GM19328 (cell line): ENCODE measurements at regions not wholly inside any gene's neighbourhood (a gene's known extent, or its start where the extent isn't known, plus 50 kb on each side); places are given as distances from the start of the nearest gene placed in this dataset.
"Not testable (repeated sequence)": the region's sequence is repeated elsewhere in the genome, so short reads cannot be mapped to it uniquely, and the experiment has no call there.

Experiments
- ATAC-seq: cut with Tn5 transposase; IDR thresholded peaks from one replicate; pipeline ENCODE4 v1.9.1; 2021; ENCODE audit warnings: mild to moderate bottlenecking, moderate library complexity; ENCODE audit not compliant: unreplicated experiment

DNA sequence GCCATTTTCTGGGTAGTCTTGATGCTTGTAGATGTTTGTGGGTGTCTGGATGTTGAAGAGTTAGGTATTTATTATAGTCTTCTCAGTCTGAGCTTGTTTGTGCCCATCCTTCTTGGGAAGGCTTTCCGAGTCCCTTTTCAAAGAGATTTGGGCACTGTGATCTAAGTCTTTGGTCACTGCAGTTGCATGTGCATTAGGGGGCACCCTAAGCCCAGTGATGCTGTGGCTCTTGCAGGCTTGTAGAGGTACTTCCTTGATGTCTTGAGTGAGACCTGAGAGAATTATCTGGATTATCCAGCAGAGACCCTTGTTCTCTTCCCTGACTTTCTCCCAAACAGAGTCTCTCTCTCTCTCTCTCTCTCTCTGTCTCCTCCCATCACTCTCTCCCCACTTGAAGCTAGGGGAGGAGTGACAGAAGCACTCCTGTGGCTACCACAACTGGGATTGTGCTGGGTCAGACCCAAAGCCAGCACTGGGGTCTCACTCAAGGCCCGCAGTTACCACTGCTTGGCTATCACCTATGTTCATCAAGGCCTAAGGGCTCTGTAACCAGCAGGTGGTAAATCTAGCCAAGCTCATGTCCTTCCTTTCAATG is 68.5 kb downstream of the TMCO5A start:
- ATAC-seq = no peak

DNA sequence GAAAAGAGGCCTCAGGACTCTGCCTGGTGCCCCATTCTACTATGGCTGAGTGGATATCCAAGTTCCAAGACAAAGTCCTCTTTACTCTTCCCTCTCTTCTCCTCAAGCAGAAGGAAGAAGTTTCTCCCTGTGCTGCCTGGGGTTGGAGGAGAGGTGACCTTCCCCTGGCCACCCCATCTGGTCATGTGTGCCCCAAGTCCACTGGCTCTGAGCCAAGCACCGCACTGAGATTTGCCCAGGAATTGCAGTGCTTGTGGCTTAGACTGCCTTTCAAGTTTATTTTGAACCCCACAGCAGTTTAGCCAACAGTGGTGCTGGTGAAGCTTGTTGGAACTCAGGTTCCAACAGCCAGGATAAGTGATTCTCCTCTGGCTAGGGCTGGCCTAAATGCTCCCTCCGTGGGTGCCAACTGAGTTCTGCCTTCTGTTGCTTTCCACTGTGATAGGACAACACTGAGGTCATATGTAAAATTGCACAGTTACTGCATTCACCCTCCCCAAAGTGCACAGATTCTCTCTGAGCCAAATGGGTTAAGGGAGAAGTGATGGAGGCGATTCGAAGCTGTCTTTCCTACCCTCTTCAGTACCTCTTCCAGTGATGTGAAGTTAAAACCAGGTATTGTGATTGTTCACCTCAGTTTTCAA is 69.9 kb downstream of the TMCO5A start:
- ATAC-seq = no peak

DNA sequence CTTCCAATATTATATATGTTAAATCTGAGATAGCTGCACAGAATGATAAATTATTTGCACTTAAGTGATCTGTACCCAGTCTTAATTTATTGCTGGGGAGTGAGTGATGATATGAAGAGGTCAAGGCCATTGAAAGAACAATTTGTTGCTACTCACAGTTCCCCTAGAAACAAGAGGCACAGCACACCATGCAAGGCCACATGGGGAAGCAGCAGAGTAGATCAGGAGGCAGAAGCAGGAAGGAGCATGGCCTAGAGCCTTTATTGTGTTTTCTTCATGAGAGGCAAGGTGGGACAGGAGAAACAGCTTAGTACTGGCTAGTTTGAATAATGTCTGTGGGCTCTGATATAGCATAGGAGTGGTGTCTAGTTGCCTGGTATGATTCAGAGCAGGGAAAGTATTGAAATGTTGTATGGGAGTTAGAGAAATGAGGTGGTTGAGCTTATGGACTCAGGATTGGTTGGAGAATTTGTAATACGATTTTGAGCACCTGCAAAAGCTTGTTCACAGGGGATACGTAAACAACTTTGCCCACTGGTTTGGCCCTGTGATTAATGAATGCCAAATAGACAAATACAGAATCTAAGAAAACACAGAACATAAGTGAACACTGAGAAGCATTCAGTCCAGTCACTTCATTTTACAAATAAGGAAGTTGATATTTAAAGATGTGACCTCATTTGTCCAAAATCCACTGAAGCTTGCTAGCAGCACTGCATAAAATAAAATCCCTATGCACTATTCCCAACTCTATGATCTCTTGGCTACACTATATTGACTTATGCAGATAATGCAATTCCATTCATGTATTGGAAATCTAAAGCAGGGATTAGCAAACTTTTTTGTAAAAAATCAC is 71.7 kb downstream of the TMCO5A start:
- no peak for ATAC-seq

DNA sequence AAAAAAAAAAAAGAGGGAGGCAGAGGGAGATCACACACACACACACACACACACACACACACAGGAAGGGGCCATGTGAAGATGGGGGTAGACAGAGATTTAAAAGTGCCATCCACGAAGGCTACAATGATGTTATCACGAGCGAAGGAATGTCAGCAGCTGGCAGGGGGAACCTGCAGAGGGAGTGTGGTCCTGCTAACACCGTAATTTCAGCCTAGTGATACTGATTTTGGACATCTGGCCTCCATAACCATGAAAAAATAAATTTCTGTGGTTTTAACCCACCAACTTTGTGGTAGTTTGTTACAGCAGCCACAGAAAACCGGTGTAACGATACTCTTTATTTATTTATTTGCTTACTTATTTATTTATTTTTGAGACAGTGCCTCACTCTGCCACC is 76.0 kb downstream of the TMCO5A start:
- no peak for ATAC-seq

DNA sequence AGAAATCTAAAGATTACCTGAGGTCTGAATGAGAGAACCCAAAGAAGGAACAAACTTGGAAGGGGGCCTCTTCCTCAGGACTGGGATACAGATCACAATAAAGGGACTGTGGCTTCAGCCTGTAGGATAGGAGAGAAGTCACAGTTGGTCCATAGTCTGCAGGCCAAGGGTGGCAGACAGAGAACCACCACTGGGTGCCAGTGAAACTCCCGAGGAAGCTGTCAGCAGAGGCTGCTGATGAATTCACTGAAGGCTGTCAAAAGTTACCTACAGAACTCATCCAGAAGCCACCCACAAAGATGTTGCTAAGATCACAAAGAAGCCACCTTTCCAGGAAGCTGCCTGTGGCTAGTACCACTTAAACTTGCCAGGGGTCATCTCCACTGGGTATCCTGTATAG is 78.5 kb downstream of the TMCO5A start:
- ATAC-seq = no peak

DNA sequence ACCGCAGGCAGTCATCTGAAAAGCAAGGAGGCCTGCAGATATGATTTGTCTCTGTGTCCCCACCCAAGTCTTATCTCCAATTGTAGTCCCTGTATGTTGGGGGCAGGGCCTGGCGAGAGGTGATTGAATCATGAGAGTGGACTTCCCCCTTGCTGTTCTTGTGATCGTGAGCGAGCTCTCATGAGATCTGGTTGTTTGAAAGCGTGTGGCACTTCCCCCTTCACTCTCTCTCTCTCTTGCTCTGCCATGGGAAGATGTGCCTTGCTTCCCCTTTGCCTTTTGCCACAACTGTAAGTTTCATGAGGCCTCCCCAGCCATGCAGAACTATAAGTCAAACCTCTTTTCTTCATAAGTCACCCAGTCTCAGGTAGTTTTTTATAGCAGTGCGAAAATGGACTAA is 83.3 kb downstream of the TMCO5A start:
- no peak for ATAC-seq

DNA sequence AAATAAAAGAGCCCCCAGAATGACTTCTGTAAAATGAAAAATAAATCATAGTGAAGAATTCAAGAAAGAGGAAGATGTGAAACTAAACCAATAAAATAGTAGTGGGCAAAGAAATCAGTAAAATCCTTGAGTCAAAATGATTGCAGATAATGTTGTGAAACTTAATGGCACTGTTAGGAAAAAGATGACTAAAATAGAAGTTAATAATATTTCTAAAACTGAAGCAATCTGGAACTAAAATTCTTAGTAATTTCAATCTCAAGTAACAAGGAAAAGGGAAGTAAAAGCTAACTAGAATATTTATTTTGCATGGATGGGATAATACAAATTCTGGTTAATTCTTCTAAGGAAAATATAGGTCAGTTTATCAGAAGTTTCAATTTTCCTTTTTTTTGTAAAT is 84.6 kb downstream of the TMCO5A start:
- no peak for ATAC-seq

DNA sequence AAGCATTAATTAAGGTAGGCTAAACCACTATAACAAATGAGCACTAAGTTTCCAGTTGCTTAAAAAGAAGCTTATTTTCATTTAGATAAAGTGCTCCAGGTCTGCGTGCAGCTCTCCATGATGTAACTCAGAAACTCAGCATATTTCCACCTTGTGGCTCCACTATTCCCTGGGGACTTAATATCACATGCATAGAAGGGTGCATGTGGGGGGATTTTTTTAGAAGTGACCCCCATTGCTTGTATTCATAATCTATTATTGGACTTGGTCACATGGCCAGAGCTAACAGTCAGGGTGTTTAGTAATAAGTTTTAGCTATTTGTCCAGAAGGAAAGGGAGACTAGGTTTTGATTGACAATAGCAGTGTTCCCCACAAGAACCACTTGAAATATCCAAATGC is 86.8 kb downstream of the TMCO5A start:
- ATAC-seq = no peak

DNA sequence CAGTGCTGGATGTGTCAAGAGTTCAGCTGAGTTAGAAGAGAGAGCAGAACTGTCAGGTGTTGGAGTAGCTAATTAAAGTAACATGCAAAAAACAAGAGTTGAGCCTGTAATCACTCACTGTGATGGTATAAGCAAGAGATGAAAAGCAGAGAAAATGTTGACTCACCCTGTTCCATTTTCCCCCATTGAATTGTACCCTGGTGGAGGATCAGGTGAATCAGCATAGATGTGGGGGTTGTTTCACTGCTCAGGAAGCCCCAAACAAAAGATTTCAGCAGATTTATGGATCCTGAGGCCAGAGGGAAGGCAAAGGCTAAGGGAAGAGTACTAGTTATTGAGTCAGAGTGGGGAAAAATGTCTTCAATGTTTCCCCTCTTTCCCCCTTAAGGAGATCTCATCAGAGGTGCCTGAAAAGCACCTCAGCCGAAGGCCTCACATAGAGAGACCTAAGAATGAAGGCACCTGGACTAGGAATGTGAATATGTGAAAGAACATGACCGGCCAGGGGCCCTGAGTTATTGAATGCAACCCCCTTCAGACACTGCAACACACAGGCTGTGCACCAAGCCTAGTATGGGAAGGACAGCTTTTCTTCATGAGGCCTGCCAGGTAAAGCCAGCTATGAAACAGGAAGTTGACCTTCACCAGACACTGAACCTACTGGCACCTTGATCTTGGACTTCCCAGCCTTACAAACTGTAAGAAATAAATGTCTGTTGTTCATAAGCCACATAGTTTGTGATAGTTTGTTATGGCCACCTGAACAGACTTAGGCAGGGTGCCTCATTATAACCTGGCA is 90.1 kb downstream of the TMCO5A start:
- ATAC-seq = no peak

DNA sequence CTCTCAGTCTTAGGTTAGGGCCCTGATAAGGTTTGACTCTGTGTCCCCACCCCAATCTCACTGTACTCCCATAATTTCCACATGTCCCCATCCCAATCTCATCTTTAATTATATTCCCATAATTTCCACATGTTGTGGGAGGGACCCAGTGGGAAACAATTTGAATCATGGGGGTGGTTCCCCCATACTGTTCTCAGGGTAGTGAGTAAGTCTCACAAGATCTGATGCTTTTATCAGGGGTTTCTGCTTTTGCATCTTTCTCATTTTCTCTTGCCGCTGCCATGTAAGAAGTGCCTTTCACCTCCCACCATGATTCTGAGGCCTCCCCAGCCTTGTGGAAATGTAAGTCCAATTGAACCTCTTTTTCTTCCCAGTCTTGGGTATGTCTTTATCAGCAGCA is 91.2 kb downstream of the TMCO5A start:
- not testable (repeated sequence) for ATAC-seq

DNA sequence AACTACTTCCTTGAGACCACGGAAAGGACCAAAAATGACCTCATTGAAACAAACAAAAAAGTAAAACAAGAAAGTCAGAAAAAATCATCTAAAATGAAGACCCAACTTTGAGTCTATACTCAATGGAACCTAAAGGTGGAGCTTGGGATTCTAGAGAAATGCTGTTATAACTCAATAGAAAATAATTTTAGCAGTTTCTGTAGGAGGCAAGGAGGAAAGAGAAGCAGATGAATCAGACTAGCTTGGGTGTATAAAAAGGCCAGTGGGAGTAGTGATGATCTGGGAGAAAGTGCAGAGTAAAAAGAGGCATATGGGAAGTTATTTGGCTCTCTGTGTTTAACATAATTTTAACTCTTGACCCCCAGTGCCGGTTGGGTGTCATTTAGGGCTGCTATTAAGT is 94.4 kb downstream of the TMCO5A start:
- no peak for ATAC-seq

DNA sequence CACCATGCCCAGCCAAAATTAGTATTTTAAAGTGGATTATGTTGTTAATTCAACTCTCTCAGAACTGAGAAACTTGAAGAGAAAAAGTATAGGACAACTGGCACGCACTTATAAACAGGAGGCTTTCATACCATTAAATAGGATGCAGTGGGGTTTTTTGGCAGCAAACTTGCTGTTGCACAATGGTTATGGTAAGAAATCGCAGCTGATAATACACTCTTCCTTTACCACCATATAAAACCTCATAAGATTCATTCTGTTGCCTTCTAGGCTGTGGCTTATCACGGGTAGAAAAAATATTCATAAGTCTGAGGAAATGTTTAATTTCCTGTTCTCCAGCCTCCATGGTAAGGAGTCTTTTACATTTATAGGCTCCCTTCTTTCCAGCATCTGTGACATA is 95.3 kb downstream of the TMCO5A start:
- no peak for ATAC-seq

DNA sequence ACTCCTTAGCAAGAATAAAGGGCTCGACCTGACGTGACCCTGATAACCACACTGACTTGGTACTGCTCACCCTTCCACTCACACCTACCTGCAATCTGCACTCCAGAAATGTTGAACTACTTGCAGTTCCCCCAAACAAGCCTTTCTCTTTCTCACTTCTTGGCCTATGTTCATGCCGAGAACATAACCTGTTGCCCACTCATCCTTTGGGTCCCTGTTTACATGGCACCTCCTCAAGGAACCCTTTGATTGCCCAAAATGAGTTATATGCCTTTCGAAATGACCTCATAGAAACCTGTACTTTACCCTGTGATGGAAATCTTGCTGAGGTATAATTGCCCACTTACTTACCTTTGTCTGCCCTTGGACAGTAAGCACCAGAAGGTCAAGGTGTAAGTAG is 96.2 kb downstream of the TMCO5A start:
- ATAC-seq = no peak

DNA sequence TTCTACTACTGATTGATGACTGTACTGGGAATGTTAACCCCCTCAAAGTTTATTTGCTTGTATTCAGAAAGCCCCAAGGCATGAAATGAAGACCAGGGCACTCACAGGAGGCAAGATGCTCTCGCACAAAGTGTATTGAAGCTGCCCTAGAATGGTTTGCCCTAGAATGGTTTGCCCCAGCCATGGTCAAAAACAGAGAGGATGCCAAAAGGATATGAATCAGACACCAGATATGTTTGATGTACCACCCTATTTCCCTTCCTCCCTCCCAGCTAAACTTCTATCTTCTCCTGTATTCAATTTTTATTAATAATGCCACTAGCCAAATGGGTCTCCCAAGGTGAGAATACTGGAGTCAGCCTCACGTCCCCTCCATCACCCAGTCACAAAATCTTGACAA is 101.3 kb downstream of the TMCO5A start:
- no peak for ATAC-seq

DNA sequence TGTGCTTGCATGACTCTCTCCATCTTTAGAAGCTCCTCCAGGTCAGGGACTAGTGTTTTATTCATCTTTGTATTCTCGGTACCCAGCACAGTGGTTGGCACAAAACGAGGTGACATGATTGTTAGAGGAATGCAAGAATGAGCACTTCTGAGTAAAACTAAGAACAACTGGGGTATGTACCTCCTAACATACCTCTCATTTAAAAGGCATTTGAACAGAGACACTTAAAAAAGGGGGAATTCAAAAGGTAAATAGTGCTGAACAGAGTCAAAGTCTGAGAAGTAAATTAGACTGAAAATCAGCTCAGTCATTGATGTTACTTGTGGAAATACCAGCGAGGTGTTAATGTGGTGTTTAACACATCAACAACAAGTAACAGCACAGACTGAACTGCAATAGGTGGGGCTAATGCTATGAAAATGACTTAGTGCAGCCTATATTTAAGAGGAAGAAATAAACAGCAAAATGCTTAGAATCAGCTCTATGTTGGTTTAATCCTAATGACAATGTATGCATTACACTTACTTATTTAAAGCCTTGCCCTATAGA is 102.4 kb downstream of the TMCO5A start:
- ATAC-seq = no peak

DNA sequence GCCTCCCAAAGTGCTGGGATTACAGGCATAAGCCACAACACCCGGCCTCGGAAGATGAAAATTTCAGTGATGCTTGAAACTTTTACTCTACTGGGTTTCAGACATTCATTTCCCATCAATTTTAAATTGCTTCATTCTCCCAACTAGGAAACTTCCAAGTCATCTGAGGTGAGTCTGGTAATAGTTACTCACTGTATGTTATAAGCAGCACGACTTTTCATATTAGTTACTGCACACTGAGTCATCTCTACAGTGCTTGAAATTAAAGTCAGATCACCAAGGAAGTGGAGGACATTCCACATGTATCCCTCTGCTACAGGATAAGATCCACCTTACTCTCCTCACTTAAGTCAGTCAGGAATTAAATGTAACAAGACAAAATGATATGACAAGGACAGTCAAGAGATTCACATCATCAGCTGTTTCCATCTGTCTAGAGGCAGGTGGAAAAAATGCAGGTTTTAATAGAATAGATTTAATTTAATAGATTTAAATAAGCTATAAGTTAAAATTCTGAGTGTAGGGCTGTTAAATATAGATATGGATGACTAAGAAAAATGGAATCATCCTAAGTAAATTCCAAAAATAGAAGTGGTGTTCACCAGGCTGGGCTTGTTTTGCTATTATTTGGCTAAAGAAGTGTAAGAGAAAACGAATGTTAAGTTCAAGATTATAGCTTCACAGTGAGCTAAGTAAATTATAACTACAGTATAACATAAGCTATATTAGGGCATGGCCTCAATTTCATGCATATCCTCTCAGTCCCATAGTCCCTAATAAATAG is 104.4 kb downstream of the TMCO5A start:
- ATAC-seq = no peak

DNA sequence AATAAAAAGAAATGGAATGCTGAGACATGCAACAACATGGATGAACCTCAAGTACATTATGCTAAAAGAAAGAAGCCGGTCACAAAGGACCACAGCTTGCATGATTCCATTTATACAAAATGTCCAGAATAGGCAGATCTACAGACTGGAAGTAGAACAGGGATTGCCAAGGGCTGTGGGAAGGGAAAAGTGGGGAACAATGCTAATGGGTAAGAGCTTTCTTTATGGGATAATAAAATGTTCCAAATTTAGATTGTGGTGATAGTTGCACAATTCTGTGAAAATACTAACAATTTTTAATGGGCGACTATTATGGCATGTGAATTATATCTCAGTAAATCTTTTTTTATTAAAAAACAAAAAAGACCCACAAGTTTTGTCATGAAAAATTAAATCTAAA is 106.2 kb downstream of the TMCO5A start:
- no peak for ATAC-seq

DNA sequence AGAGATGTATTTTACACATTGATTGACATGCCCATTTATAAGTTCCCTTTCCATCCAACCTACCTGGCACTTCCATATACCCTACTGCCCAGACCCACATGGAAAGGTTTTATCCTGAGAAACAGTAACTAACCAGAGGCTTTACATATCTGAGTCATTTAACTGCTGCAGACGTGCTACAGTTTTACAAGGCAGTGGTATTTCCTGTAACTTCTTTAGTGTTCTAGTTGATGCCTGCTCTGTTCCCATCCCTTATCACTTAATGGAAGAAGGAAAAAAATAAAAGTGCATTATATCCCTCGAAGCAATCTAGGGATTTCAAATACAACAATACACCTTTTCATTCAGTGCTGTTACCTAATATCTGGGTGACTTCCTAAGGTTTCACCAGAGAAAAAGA is 107.1 kb downstream of the TMCO5A start:
- no peak for ATAC-seq

DNA sequence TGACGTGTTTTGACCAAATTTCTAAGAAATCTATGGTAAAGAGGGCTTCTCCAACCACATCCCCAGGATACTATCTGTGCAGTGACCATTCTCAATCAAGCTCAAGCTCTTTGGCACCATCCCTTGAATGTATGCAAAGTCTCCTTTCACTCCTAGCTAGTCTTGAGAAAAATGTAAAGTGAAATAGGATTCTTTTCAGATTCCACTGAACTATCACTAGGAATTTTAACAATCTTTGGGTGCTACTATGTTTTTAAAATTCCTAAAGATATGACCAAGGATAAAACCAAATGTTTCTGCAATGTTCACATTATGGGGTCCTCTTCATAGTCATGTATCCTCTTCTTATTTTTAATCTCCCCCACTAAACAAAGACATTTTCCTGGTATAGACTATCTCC is 107.8 kb downstream of the TMCO5A start:
- no peak for ATAC-seq

DNA sequence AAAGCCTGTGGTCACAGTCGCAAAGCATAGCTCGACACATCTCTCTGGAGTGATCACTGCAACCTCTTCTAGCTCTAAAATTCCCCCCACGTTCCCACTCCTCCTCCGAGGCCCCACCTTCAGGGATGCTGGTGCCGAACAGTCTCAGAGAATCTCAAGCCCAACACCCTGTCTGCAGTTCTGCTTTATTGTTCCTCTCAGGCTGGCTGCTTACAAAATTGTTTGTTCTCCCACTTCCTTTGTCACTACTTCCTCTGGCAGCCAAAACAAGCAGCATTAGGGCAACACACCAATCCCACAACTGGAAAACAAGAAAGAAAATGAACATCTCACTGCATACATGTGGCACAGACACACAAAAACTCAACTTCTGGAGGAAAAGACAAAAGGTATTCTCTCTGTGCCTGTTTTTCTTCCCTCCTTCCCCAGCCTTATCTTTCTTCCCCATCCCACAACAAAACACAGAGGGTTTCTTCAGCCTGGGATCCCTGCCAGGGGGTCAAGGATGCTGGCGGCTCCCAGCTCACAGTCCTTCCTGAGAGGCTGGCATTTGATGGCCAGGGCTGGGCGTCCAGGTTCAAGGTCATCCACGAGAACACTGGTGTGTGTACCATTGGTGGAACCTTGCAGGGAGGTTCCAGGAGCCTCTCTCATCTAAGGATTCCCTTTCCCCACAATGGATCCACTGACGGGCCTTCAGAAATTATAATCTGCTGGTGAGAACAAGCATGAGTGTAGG is 108.4 kb downstream of the TMCO5A start:
- no peak for ATAC-seq
